Lower lobe of right lung (tissue), 2 donors: ENCODE measurements at regions not wholly inside any gene's neighbourhood (a gene's known extent, or its start where the extent isn't known, plus 50 kb on each side); places are given as distances from the start of the nearest gene placed in this dataset.

ENCODE experiments used
- ATAC-seq, 2 donors: fragments of 200-7000 bp; cut with Tn5 transposase; one replicate each; pipeline ENCODE4 v1.9.1; 2020 to 2022; ENCODE audit warnings: mild to moderate bottlenecking in 2 of 2, moderate library complexity in 2 of 2
- DNase-seq: peaks from one replicate; pipeline ENCODE4 v3.0.0-alpha.2; 2020
- H3K27ac ChIP-seq: fragments of 200-600 bp; one replicate; pipeline ENCODE4 v1.8.0; 2022
- H3K27me3 ChIP-seq: fragments of 200-600 bp; one replicate; pipeline ENCODE4 v1.8.0; 2022; ENCODE audit warnings: low read depth
- H3K36me3 ChIP-seq: fragments of 200-600 bp; one replicate; pipeline ENCODE4 v1.8.0; 2022; ENCODE audit warnings: mild to moderate bottlenecking
- H3K4me1 ChIP-seq: fragments of 200-600 bp; one replicate; pipeline ENCODE4 v1.8.0; 2022
- H3K4me3 ChIP-seq: fragments of 200-600 bp; one replicate; pipeline ENCODE4 v1.8.0; 2022; ENCODE audit warnings: mild to moderate bottlenecking
- H3K9me3 ChIP-seq: fragments of 200-600 bp; one replicate; pipeline ENCODE4 v1.8.0; 2022
- intact Hi-C: fragments of 100-400 bp; cut with DNase I; formaldehyde crosslinking; loops from one replicate; pipeline ENCODE4 v1.11.0; 2022
- TF ChIP-seq, protein P1 (sequence below): fragments of 200-600 bp; IDR thresholded peaks from one replicate; pipeline ENCODE4 v1.8.0; 2022; ENCODE audit warnings: antibody characterized with exemption, mild to moderate bottlenecking
- donor health status: DM: no; HTN: yes; CAD: no; lungs with severe emphysema.

DNA sequence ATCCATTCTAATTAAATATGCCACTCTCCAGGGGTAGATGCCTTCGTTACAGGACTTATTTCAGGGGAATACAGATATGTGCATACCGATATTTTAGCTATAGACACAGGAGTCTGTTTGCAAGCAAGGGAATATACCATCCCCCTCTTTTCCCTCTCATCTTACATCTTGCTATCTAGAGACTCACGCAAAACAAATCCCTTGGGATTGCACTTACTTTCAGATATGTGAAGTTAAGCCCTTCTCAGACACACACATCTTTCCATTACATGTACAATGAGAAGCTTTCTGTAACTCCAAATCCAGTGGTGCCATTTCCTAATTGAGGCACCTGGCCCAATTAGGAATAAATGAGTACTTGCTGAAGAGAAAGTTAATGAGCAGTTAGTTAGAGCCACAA, 250.4 kb upstream of the FZD8 start:
- Histone ChIP-seq H3K4me1 (no peaks in the 10 kb centered on the region), H3K4me3 (no peak overlapping the region), H3K36me3 (no peaks in the 10 kb centered on the region), H3K27ac (no peak overlapping the region), H3K9me3 (no peaks in the 10 kb centered on the region), H3K27me3 (no peaks in the 10 kb centered on the region)
- ATAC-seq: no peak
- TF ChIP-seq, protein P1, sequence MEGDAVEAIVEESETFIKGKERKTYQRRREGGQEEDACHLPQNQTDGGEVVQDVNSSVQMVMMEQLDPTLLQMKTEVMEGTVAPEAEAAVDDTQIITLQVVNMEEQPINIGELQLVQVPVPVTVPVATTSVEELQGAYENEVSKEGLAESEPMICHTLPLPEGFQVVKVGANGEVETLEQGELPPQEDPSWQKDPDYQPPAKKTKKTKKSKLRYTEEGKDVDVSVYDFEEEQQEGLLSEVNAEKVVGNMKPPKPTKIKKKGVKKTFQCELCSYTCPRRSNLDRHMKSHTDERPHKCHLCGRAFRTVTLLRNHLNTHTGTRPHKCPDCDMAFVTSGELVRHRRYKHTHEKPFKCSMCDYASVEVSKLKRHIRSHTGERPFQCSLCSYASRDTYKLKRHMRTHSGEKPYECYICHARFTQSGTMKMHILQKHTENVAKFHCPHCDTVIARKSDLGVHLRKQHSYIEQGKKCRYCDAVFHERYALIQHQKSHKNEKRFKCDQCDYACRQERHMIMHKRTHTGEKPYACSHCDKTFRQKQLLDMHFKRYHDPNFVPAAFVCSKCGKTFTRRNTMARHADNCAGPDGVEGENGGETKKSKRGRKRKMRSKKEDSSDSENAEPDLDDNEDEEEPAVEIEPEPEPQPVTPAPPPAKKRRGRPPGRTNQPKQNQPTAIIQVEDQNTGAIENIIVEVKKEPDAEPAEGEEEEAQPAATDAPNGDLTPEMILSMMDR: no peak
- intact Hi-C loops: no loop called here
- no peak for DNase-seq

GRCh38 chr10:35890676-35891495, 248.8 kb upstream of the FZD8 start:
- no peak for DNase-seq

GRCh38 chr10:35889971-35890675, 248.0 kb upstream of the FZD8 start:
- no peaks in the 10 kb centered on the region for H3K9me3 ChIP-seq
- H3K36me3 ChIP-seq: no peaks in the 10 kb centered on the region
- peak overlapping the region; percentile 0 for H3K27ac ChIP-seq
- ATAC-seq (peak; percentile 13 to 33), DNase-seq (no peak)
- intact Hi-C loops: no loop called here
- no peaks in the 10 kb centered on the region for H3K4me1 ChIP-seq
- H3K27me3 ChIP-seq: no peaks in the 10 kb centered on the region
- TF ChIP-seq, protein P1: no peak
- no peak overlapping the region for H3K4me3 ChIP-seq

More at GRCh38 chr10:35890676-35891495, 248.8 kb upstream of the FZD8 start:
- Histone ChIP-seq H3K4me1 (no peaks in the 10 kb centered on the region), H3K9me3 (no peaks in the 10 kb centered on the region), H3K27ac (peak overlapping the region; percentile 0), H3K27me3 (no peaks in the 10 kb centered on the region), H3K36me3 (no peaks in the 10 kb centered on the region), H3K4me3 (no peak overlapping the region)
- ATAC-seq: no peak
- TF ChIP-seq, protein P1: no peak
- intact Hi-C loops: no loop called here

GRCh38 chr10:35889226-35889625, 247.1 kb upstream of the FZD8 start:
- TF ChIP-seq, protein P1: no peak
- DNase-seq: no peak
- H3K27ac ChIP-seq: no peak overlapping the region
- H3K27me3 ChIP-seq: no peaks in the 10 kb centered on the region
- no peaks in the 10 kb centered on the region for H3K36me3 ChIP-seq
- H3K4me3 ChIP-seq: no peak overlapping the region
- no peaks in the 10 kb centered on the region for H3K4me1 ChIP-seq
- intact Hi-C loops: no loop called here
- ATAC-seq: no peak
- H3K9me3 ChIP-seq: no peaks in the 10 kb centered on the region

- ATAC-seq (no peak), DNase-seq (no peak)
- Histone ChIP-seq H3K4me3 (no peak overlapping the region), H3K36me3 (no peaks in the 10 kb centered on the region), H3K27me3 (no peaks in the 10 kb centered on the region), H3K4me1 (no peaks in the 10 kb centered on the region), H3K27ac (no peak overlapping the region), H3K9me3 (no peaks in the 10 kb centered on the region)
- intact Hi-C loops: no loop called here
- TF ChIP-seq, protein P1: no peak
Observed at GRCh38 chr10:35888400-35888799, 246.3 kb upstream of the FZD8 start.
